ENCODE measurements at regions not wholly inside any gene's neighbourhood (a gene's known extent, or its start where the extent isn't known, plus 50 kb on each side); places are given as distances from the start of the nearest gene placed in this dataset.

- Histone ChIP-seq H3K4me3 (replicated peaks in 1 of 2; ENCODE audit: low read depth in 1 of 2, low read length in 2 of 2) (no peak overlapping the region), H3K27me3 (ENCODE audit: insufficient read depth, low read length) (no peaks in the 10 kb centered on the region), H4K20me1 (ENCODE audit: insufficient read depth) (no peaks in the 10 kb centered on the region), H3K4me1 (ENCODE audit: control insufficient read depth in 1 of 2, insufficient read depth in 2 of 2, low read length in 2 of 2) (no peaks in the 10 kb centered on the region), H3K9ac (ENCODE audit: low read length) (no peak overlapping the region), H3K4me2 (ENCODE audit: low read length) (no peak overlapping the region), H3K9me2 (ENCODE audit: insufficient read depth) (no peaks in the 10 kb centered on the region), H3K9me3 (ENCODE audit: control insufficient read depth in 1 of 2, insufficient read depth in 1 of 2, low read depth in 1 of 2, low read length in 2 of 2) (no peaks in the 10 kb centered on the region), H3K36me3 (ENCODE audit: control insufficient read depth in 1 of 2, insufficient read depth in 2 of 2, low read length in 2 of 2) (no peaks in the 10 kb centered on the region), H2AFZ (ENCODE audit: low read depth, low read length, poor library complexity, severe bottlenecking) (no peak overlapping the region), H3K79me2 (ENCODE audit: insufficient read depth, low read length) (no peaks in the 10 kb centered on the region), H3K27ac (ENCODE audit: low read depth, low read length) (no peak overlapping the region)
- RAD21 ChIA-PET (ENCODE audit: low non-redundant PET in 1 of 2, low total read pairs in 2 of 2, uncharacterized antibody in 2 of 2, unreplicated experiment in 2 of 2): no interaction called here
- no peak for DNase-seq (ENCODE audit: low read depth, low spot score)
- POLR2A ChIA-PET: no interaction called here
- ATAC-seq: no peak
- TF ChIP-seq ZFX (IDR thresholded peaks at IDR 0.05) (no peak), ELF1 (IDR thresholded peaks at IDR 0.05; ENCODE audit: borderline replicate concordance, low read depth) (no peak), YY1 (IDR thresholded peaks at IDR 0.05; ENCODE audit: extremely low read depth, insufficient replicate concordance, low read depth, low read length) (no peak), EZH2 (IDR thresholded peaks at IDR 0.05) (no peak)
- CTCF ChIA-PET: no interaction called here
- intact Hi-C loops (cut with micrococcal nuclease): loop anchor here (10.0 kb wide), 1 partner anchor 56 kb away; no protein-coding TSS in a partner anchor
- no TSS peak for BruUV-seq (replicated peaks)
These were observed 2215.4 kb upstream of the PCDH20 start for GRCh38 chr13:63631006-63631405.

- no peak overlapping the region for H3K4me3 ChIP-seq (replicated peaks in 1 of 2; ENCODE audit: low read depth in 1 of 2, low read length in 2 of 2)
- no TSS peak for BruUV-seq (replicated peaks)
- H3K27me3 ChIP-seq (ENCODE audit: insufficient read depth, low read length): no peaks in the 10 kb centered on the region
- RAD21 ChIA-PET (ENCODE audit: low non-redundant PET in 1 of 2, low total read pairs in 2 of 2, uncharacterized antibody in 2 of 2, unreplicated experiment in 2 of 2): no interaction called here
- intact Hi-C loops (cut with micrococcal nuclease): no loop called here
- H3K9me2 ChIP-seq (ENCODE audit: insufficient read depth): no peaks in the 10 kb centered on the region
- H3K4me1 ChIP-seq (ENCODE audit: control insufficient read depth in 1 of 2, insufficient read depth in 2 of 2, low read length in 2 of 2): no peaks in the 10 kb centered on the region
- H3K36me3 ChIP-seq (ENCODE audit: control insufficient read depth in 1 of 2, insufficient read depth in 2 of 2, low read length in 2 of 2): no peaks in the 10 kb centered on the region
- H3K79me2 ChIP-seq (ENCODE audit: insufficient read depth, low read length): no peaks in the 10 kb centered on the region
- no peak overlapping the region for H3K9ac ChIP-seq (ENCODE audit: low read length)
- no peak for ATAC-seq
- TF ChIP-seq RAD21 (IDR thresholded peaks at IDR 0.05; ENCODE audit: low read depth) (no peak), POLR2A (IDR thresholded peaks at IDR 0.05; ENCODE audit: borderline replicate concordance, extremely low read depth, insufficient read depth, insufficient read length) (no peak), EGR1 (IDR thresholded peaks at IDR 0.05; ENCODE audit: low read depth) (no peak), POLR2AphosphoS5 (IDR thresholded peaks at IDR 0.05; ENCODE audit: low read depth, low read length) (no peak), ZBTB33 (IDR thresholded peaks at IDR 0.05; ENCODE audit: extremely low read depth, insufficient replicate concordance, low read length) (no peak), CBX3 (IDR thresholded peaks at IDR 0.05; ENCODE audit: low read depth) (no peak), ATF3 (IDR thresholded peaks at IDR 0.05) (no peak), SRF (IDR thresholded peaks at IDR 0.05; ENCODE audit: low read depth) (no peak), REST (IDR thresholded peaks at IDR 0.05; ENCODE audit: low read depth) (no peak), ZNF274 (IDR thresholded peaks at IDR 0.05; ENCODE audit: low read depth, low read length) (no peak), EZH2phosphoT487 (IDR thresholded peaks at IDR 0.05; ENCODE audit: borderline replicate concordance) (no peak), CEBPB (IDR thresholded peaks at IDR 0.05; ENCODE audit: low read depth) (no peak), SP1 (IDR thresholded peaks at IDR 0.05; ENCODE audit: low read depth) (no peak), SIN3A (IDR thresholded peaks at IDR 0.05; ENCODE audit: low read depth) (no peak), FOSL1 (IDR thresholded peaks at IDR 0.05; ENCODE audit: low read depth) (no peak)
- CTCF ChIA-PET: no interaction called here
- H2AFZ ChIP-seq (ENCODE audit: low read depth, low read length, poor library complexity, severe bottlenecking): no peak overlapping the region
- no peaks in the 10 kb centered on the region for H3K9me3 ChIP-seq (ENCODE audit: control insufficient read depth in 1 of 2, insufficient read depth in 1 of 2, low read depth in 1 of 2, low read length in 2 of 2)
- POLR2A ChIA-PET: no interaction called here
- no peaks in the 10 kb centered on the region for H4K20me1 ChIP-seq (ENCODE audit: insufficient read depth)
- no peak for DNase-seq (ENCODE audit: low read depth, low spot score)
- H3K27ac ChIP-seq (ENCODE audit: low read depth, low read length): no peak overlapping the region
- H3K4me2 ChIP-seq (ENCODE audit: low read length): no peak overlapping the region
These were observed 2213.9 kb upstream of the PCDH20 start for GRCh38 chr13:63629591-63629990.

All from HCT116 (cell line).